Stimulated activated naive CD4-positive, alpha-beta T cell treated with Interleukin-2 at 50 U/mL for 16 hours (primary cell): ENCODE measurements at regions not wholly inside any gene's neighbourhood (a gene's known extent, or its start where the extent isn't known, plus 50 kb on each side); places are given as distances from the start of the nearest gene placed in this dataset.

Source experiments
- DNase-seq: peaks from one replicate; lab custom pipeline; 2025; lab: John Stamatoyannopoulos, UW

DNA sequence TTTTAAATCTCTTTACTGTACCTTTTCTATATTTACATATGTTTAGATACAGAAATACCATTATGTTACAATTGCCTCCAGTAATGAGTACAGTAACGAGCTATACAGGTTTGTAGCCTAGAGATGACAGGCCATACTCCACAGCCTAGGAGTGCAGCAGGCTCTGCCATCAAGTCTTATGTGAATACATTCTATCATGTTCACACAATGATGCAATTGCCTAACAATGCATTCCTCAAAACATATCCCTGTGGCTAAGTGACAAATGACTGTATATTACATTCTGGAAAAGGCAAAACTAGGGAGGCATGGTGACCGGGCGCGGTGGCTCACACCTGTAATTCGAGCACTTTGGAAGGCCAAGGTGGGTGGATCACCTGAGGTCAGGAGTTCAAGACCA lies 192.4 kb upstream of the IGF1R start:
- DNase-seq, result no peak

DNA sequence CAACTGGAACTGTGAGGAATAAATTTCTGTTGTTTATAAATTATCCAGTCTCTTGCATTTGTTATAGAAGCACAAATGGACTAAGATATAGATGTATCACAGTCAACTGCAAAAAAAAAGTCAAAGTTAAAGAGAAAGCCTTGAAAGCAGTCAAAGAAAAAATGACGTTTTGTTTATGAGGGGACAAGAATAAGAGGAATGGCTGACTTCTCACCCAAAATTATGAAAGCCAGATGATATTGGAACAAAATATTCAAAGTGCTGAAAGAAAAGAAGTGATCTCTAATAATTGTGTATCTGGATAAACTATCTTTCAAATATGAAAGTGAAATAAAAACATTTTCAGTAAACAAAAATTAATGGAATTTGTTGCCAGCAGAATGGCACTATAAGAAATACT lies 171.8 kb upstream of the IGF1R start:
- DNase-seq, result no peak

DNA sequence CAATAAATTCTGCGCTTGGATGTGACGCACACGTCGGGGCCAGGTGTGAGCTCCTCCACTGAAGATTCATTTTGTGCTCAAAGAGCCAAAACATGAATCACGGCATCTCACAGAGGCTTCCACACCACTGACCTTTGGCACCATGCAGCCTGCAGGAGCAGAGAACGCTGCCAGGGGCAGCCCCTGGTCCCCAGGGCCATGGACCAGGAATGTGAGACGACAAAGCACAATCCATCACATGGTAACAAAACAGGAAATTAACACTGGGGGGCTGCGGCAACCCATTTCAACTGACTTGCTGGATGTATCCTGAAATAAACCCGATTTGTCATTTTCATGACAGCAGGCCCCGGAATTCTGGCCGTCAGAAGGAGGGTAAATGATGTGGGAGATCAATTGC lies 167.5 kb upstream of the IGF1R start:
- no peak for DNase-seq

DNA sequence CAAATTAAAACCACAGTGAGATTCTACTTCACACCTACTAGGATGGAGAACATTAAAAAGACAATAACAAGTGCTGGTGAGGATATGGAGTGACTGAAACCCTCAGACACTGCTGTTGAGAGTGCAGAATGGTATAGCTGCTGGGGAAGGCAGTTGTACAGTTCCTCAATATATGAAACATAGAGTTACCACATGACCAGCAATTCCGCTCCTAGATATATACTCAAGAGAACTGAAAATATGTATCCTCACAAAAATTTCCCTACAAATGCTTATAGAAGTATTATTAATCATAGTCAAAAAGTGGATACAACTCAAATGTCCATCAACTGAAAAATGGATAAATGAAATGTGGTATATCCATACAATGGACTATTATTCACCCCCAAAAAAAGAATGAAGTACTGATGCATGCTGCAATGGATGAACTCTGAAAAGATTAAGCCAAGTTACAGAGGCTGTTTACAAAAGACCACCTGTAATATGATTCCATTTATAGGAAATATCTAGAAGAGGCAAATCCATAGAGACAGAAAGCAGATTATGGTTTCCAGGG lies 164.7 kb upstream of the IGF1R start:
- DNase-seq, result no peak

DNA sequence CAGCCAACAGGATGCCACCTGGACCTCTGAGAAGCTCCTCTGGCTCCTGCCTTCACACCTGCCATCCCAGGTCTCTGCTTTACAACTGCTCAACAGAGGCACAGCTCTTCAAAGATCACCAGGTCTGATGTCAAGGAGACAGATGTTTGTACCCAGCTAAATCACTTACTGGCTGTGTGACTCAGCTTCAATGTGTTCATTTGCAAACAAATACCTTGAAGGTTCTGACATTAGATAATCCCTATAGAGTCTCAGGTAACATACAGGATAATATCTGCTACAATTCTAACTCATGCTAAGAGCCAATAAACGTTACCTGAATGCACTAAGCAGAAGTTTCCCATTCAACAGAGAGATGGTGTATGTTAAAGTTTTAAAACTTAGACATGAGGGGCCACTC lies 163.4 kb upstream of the IGF1R start:
- no peak for DNase-seq

DNA sequence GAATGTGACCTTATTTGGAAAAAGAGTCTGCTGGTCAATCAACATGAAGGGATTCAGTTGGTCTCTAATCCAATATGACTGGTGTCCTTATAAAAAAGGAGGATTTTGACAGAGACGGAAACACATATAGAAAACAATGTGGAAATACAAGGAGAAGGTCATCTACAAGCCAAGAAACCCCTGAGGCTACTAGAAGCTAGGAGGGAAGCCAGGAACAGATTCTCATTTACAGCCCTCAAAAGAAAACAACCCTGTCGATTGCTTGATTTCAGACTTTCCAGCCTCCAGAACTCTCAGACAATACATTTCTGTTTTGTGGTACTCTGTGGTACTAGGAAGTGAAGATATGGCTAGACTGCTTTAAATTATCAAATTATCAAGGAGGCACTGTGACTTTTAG lies 162.9 kb upstream of the IGF1R start:
- DNase-seq, result no peak

DNA sequence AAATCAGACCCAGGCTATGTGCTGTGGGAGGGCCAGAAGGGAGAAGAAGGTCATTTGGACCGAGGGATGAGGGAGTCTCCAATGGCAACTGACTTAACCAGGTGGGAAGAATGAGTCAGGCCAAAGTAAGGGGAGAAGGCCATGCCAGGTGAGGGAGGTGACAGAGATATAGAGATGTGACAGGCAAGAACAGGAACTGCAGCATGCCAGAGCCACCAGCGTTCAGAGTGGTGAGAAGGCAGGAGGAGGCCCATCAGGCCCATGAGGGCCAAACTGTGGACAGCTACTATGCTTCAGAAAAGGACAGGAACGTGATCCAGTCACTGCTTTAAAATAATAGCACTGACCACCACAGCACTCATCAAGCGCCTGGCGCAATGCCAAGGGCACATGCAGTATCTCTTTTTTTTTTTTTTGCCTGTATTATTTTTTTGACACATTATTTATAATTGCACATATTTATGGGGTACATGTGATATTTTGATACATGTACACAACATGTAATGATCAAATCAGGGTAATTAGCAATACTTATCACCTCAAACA lies 154.3 kb upstream of the IGF1R start:
- DNase-seq, result no peak

DNA sequence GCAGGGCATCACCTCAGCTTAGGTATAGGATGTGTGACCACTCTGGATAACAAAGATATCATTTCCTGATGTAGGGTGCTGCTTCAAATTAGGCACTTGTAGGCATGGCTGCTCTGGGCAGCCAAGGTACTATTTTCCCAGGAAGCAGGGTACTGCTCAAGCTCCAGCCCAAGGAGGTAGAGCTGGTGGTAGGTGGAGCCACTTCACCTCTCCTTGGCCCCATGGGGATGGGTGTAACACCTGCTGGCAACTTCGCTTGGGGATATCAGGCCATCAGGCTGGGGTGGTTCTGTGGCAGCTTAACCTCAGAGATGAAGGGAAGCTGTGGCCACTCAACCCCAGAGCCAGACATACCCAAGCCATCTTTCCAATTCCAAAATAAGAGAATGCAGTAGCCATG lies 147.1 kb upstream of the IGF1R start:
- DNase-seq, result no peak

DNA sequence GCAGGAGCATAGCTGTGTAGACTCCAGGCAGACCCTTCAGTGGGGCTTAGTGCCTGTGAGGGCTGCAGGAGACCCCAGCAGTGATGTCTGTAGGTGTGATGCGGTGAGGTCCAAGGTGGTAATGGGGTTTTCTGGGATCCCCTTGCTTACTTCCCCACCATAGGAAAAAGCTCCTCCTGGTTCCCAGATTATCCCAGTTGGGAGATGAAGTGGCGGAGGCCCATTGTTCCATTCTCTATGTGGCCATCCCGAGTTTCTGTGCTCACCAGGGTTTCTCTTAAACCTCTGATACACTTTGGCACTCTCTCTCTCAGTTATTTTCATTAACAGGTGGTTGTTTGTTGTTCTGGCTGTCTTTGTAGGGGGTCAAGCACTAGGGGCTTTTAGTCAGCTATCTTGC lies 146.7 kb upstream of the IGF1R start:
- DNase-seq, result no peak

DNA sequence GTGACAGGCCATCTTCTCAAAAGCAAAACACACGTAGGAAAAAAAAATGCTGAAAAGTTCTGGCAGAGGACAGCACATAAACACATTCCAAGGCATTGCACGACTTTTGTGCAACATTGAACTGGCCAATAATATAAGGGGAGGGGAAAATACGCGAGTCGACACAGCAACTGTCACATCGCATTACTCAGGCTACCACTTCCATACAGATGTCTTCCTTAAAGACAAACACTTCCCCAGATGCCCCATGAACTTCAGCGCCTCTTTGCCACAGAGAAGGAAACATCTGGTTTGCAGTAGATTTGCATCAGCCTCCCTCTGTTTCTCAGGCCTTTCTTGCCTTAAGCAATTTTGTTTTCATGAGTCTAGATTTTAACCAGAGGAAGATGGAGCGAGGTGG lies 144.4 kb upstream of the IGF1R start:
- no peak for DNase-seq

DNA sequence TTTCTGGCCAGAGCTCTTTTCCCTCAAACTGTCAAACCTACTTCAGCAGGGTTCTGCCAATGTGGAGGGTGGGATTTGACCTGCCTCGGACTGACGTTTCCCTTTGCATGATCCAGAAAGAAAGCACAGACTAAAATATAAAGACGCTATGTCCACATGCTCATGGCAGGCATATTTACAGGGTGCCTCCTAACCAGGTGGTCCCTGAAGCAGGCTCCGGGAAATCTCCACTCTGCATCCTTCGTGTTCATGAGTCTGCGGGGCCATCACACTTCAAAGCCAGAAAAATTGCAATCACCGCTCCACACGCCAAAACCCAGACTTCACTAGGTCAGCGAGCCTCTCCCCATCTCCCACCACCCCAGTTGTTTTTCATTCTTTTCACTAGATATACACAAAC lies 143.3 kb upstream of the IGF1R start:
- DNase-seq, result no peak

DNA sequence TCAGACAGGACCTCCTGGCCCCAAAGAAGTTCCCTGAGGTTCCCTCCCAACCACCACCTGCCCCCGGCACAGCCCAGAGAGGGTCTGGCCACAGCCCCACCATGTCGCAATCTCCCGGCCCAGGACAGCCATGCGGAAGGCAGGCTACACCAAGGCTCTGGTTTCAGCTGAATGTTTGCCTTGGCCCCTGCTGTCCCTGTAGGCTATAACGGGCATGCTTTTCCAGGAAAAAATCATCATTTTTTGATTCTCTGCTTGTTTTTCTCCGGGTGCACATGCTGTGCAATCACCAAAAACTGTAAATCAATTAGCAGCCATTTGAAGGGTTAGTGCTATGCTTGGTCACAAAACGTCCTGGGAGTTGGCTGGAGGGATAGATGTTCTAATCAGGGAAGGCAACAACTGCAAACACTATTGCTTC lies 142.7 kb upstream of the IGF1R start:
- no peak for DNase-seq

DNA sequence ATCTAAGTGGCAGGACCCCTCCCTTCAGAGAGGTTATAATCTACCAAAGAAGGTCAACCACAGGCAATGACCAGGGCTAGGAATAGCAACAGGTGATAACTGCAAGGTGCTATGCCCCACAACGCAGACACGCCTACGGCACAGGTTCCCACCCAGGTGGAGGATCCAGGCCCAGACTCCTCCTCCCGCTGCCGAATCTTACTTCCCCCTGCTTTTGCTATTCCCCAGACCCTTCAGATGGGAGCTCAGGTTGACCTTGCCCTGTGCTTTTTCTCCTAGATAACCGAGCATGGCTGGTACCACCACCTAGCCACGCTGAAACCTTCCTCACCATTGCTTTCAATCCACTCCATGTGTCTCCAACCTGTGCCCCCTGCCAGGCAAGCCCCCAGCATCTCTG lies 142.2 kb upstream of the IGF1R start:
- DNase-seq, result no peak

DNA sequence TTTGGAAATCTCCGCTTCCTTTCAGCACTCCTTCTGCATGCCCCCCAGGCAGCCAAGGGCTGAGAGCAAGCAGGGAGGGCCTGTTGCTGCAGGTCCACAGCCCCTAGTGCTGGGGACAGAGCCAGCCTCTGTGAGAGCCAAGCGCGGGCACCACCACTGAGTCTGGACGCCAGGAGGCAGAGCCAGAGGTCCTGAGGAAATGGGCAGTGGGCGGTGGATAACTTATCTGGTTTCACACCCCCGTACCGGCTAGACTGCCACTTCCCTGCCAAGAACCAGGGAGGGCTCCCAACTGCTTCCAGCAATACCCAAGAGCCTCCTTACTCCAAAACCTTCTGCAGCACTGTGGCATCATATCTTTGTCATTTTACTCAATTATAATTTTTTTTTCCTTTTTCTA lies 141.6 kb upstream of the IGF1R start:
- DNase-seq, result no peak

DNA sequence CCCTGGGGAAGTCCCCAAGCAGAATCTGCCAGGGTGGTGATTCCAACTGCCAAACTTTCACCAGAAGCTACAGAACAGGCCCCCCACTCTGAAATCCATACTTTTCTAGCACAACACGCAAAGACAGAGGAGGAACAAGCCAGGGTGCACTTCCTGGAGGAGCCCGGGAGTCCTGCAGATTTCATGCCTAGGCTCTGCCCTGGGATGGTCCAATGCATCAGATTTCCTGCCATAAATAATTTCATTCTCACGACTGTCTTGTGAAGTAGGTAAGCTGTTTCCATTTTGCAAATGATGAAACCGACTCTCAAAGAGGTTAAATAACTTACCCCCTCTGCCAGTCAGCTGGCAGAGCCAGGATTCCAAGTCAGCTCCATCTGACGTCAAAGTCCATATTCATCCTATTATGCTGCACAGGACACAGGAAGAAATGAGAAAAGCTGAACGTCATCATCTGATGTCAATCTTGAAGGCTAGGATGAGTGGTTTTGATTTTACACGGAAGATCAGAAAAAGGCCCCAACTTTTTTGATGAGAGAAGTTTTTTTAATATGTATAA lies 134.8 kb upstream of the IGF1R start:
- no peak for DNase-seq

DNA sequence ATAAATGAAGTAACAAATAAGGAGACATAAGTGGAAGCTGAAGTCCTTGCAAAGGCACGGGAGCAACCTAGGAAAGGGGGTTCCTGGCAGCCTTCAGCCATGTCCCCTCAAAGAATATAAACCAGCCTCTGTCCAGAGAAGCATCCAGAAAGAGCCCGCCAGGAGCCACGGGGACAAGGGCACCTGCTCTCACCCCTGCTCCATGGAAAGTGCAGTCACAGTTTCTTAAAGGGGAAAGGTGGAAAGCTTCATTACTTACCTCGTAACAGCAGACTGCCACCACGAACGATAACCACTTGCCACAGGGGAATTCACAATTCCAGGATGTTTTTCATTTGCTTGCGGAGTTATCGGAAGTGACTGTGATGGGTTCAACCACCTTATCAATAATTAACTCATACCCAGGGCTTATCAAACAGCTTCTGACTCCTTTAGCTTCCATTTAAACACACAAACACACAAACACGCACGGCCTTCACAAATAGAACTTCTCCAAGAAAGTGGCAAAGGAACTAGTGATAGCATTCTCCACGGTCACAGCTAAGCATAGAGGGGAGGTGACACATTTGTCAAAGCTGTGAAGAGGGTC lies 134.2 kb upstream of the IGF1R start:
- no peak for DNase-seq

DNA sequence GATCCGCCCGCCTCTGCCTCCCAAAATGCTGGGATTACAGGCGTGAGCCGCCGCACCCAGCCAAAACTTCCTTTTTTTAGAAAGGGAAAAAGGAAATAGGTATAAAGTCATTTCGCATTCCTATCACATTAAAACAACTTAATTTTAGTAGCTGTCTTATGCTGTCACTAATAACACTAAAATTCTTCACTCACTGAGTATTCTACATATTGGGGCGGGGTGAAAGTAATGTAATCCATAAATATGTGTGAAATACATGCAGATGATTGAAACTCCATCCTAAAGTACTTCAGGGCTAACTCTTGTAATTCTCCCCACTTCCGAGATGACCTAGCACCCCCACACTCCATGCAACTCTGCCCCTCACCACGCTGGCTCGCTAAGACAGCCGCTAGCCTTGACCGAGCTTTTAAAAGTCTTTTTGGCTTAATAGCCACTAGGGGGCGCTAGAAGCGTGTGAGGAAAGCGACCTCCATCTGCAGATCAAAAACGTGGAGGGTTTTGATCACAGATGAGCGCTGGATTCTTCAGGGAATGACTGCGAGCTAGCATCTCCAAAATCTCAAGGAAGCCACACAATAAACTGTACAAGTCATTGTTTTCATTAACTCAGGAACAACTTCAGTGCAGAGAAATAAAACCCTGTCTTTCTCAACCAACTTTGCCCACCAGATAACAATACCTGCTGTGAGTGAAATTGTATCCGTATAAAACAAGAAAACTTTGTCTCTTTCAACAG lies 129.3 kb upstream of the IGF1R start:
- peak; percentile 1 for DNase-seq

DNA sequence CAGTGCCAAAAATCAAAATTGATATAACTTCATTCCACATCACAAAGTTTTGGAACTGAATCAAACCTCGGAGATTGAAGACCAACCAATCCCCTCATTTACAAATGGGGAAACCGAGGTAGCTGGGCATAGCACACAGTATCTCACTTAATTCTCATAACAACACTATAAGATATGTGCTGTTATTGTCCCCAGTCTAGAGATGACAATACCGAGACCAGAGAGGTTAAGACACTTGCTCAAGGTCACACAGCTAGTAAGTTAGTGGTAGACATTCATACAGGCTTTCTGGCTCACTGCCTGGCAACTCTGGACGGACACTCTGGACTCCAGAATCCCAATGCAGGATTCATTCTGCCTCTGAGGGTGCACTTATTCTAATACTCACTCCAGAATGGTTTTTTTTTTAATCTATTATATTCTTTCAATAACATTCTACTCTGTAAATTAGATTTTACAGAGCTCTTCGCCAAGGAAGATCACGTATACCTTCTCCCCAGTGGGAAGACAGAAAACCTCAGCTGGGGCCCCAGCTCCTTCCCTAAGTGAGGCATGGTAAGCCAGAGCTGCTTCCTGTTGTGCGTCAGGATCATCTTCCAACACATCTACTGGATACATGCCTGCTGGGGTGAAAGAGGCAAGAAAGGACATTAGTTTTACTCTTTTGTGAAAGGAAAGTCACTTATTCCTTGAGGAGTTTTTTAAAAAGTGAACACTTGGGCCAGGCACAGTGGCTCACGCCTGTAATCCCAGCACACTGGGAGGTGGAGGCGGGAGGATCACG lies 128.4 kb upstream of the IGF1R start:
- no peak for DNase-seq

DNA sequence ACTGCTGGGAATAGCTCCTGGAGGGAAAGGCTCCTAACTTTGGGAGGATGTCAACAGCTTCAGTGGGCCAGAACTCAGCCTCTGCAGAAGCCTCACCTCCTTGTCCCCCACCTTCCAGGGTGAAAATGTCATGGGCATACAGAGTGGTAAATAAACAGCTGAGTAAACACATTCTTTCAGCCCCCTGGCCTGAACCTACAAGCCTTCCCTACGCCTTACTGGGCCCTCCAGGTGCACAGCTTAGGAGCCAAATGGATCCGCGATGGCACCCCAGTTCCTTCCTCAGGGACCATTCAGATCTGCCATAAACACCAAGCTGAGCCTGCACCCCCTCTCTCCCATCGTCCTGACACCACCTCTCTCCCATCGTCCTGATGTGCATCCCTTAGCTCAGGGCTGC lies 126.2 kb upstream of the IGF1R start:
- DNase-seq, result no peak

DNA sequence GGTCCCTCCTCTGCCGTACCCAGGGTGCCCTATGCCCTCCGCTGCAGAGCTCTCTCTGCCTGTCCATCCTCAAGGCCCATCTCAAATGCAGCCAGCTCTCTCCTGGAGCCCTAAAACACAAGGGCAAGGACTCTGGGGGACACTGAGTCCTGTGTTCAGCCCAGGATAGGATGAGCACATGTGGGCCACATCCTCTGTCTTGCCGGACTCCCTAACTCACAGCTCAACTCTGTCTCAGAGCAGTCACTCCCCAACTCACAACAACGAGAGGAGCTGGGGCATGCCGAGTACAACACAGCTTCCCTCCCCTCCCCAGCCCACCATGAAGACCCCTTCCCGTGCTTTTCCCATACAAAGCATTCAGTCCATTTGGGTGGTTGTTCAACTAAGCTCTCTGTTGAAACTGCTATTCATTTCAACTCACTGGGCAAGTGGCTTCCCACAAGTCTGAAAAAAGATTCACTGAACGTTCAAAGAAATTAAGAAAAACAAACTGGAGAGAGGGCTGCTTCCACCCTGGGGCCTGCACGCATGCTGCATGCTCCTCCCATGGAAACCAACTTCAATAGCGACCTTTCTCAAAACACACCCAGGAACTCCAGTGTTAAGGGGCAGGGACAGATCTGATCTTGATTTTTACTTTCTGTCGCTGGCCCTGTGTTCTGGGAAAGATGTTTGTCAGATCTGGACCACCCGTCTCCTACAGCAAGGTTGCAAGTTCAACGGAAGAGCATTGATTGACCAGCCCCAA lies 124.3 kb upstream of the IGF1R start:
- DNase-seq, result no peak

DNA sequence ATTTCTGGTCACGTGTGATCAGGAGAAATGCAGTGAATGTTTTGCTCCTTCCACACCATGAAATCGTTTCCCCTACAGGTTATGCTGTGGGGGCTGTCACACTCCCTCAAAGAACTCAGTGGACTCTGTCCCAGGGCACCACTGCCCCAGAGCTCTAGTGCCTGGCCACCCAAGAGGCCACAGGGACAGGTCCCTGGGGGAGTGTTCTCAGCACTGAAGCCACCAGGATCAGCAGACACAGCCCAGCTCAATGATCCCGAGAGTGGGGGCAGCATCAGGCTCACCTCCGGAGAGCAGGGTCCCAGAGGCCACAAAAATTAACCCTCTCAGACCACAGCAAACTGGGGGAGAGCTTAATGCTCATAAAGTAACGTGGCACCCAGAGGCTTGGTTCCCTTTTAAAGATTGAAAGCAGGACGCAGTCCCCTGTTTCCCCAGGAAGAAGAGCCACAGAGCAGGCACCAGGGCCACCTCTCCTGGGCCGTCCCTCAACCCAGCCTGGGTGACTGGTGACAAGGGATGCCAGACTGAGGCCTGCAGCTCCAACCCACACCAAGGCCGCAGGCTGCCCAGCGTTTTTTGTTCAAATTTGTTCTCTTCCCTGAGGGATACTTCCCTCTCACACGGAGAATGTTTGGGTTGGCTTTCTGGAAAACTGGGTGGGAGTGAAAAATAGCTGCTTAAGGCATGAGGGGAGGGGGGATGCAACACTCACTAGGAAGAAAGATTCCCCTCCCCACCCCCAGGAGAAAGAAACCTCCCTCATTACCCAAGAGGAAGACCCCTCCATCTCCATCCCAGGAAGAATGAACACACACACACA lies 123.3 kb upstream of the IGF1R start:
- no peak for DNase-seq
